ENCODE measurements at regions not wholly inside any gene's neighbourhood (a gene's known extent, or its start where the extent isn't known, plus 50 kb on each side); places are given as distances from the start of the nearest gene placed in this dataset.
"Not testable (repeated sequence)": the region's sequence is repeated elsewhere in the genome, so short reads cannot be mapped to it uniquely, and the experiment has no call there.

DNA sequence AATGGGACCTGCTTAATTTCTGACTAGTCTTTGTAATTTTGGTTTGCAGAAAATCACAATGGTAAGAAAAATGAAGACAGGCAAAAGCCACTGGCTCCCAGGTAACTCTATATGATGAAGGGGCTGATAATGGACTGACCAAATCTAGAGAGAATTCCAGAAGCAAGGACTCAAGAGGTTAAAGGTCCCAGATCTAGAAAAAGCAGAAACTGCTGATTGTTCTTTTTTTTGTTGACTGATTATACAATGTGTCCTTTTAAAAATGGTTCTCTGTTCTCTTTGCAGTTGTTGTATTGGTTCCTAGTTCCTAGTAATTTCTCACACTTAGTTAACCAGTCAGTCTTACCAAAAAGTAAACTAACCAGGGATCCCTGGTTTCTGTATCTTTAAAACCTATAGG is 81.4 kb downstream of the PPIAL4C start:
- H3K4me3 ChIP-seq (ENCODE audit: insufficient read length, low read depth); H3K4me1 ChIP-seq (ENCODE audit: insufficient read depth, insufficient read length); DNase-seq (ENCODE audit: low read depth, low spot score); H3K27me3 ChIP-seq (ENCODE audit: insufficient read depth, insufficient read length); H3K36me3 ChIP-seq (ENCODE audit: insufficient read depth, insufficient read length, low read length); H3K9me3 ChIP-seq (ENCODE audit: insufficient read depth, low read length); H3K9ac ChIP-seq (ENCODE audit: insufficient read length, low read depth): not testable (repeated sequence)

DNA sequence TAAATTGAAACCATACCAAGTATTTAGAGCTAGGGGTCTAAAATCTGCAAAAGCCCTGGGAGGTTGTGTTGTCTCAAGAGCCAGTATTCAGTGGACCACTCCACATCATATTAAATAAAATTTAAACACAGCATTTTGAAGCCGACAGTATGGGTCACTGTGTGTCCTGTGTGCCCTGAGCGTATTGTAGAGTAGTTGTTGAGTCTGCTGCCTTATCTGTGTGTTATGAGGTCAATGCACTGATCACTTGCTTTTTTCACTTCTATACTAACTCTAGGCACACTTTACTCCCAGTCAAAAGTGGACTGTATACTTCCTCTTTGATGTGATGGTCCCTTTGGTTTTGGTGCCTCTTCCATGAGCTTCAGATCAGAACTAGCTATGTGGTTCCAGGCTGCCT is 81.9 kb downstream of the PPIAL4C start:
- H3K9me3 ChIP-seq (ENCODE audit: insufficient read depth, low read length); H3K27me3 ChIP-seq (ENCODE audit: insufficient read depth, insufficient read length); H3K36me3 ChIP-seq (ENCODE audit: insufficient read depth, insufficient read length, low read length); H3K4me3 ChIP-seq (ENCODE audit: insufficient read length, low read depth); H3K4me1 ChIP-seq (ENCODE audit: insufficient read depth, insufficient read length); H3K9ac ChIP-seq (ENCODE audit: insufficient read length, low read depth); DNase-seq (ENCODE audit: low read depth, low spot score): not testable (repeated sequence)

DNA sequence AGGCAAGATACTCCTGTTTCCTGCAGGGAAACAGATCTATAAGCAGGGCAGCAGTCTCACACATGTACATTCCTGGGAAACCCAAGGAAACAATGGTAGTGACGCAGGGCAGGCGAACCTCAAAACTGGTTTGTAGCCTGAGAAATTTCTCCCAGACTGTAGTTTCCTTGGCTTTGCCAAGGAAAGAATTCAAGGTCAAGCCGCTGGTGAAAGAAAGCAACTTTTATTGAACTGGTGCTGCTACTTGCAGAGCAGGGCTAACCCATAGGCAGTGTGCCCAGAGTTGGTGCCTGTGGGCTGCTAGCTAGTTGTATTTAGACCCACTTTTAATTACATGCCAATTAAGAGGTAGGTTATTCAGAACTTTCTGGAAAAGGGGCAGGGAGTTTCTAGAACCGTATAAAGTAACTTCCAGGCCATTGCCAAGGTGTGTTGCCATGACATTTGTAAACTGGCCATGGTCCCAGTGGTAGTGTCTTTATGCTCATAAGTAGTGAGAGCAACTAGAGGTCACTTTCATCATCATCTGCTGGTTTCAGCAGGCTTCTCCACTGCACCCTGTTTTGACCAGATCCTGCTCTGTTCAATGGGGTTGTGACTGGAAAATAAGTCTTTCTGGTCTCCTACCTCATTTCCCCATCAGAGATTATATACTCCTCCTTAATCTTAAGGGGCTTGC is 89.7 kb downstream of the PPIAL4C start:
- not testable (repeated sequence) for H3K4me1 ChIP-seq (ENCODE audit: insufficient read depth, insufficient read length); DNase-seq (ENCODE audit: low read depth, low spot score); H3K9me3 ChIP-seq (ENCODE audit: insufficient read depth, low read length); H3K27me3 ChIP-seq (ENCODE audit: insufficient read depth, insufficient read length); H3K9ac ChIP-seq (ENCODE audit: insufficient read length, low read depth); H3K4me3 ChIP-seq (ENCODE audit: insufficient read length, low read depth); H3K36me3 ChIP-seq (ENCODE audit: insufficient read depth, insufficient read length, low read length)

DNA sequence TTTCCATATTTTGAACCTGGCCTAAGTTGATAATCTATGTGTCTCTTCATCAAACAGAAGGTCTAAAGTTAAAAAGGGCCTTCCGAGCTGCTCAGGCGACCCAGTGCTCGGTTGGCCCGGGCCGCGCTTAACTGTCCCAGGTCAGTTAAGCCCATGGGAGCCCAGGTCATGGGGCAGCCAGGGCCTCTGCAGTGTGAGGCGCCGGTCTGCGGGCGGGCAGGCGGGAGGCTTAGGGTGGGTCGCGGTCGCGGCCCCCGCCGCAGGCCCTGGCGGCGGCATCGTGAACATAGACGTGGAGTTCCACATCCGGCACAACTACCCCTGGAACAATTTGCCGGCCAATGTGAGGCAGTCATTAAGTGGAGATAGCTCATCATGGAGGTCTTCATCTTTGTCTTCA is 91.3 kb downstream of the PPIAL4C start:
- not testable (repeated sequence) for H3K36me3 ChIP-seq (ENCODE audit: insufficient read depth, insufficient read length, low read length); H3K4me1 ChIP-seq (ENCODE audit: insufficient read depth, insufficient read length); H3K9me3 ChIP-seq (ENCODE audit: insufficient read depth, low read length); H3K4me3 ChIP-seq (ENCODE audit: insufficient read length, low read depth); H3K27me3 ChIP-seq (ENCODE audit: insufficient read depth, insufficient read length); DNase-seq (ENCODE audit: low read depth, low spot score); H3K9ac ChIP-seq (ENCODE audit: insufficient read length, low read depth)

DNA sequence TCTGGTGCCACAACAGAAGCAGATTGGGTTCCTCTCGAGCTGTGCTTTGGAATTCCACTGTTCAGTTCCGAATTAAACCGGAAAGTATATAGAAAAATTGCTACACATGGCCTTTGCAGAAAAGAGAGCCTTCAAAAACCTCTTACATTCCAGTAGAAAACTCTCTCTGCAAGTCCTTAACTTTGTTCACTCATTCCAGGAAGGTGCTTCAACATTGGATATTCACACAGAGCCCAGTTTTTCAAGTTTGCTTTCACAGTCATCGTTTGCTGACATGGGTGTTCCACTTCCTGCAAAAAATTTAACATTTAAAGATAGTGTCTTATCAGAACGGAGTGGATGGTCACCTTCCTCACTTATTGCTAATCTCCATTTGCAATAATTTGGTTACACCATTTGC is 93.7 kb downstream of the PPIAL4C start:
- not testable (repeated sequence) for H3K4me3 ChIP-seq (ENCODE audit: insufficient read length, low read depth); H3K36me3 ChIP-seq (ENCODE audit: insufficient read depth, insufficient read length, low read length); H3K9ac ChIP-seq (ENCODE audit: insufficient read length, low read depth); H3K4me1 ChIP-seq (ENCODE audit: insufficient read depth, insufficient read length); H3K27me3 ChIP-seq (ENCODE audit: insufficient read depth, insufficient read length); H3K9me3 ChIP-seq (ENCODE audit: insufficient read depth, low read length); DNase-seq (ENCODE audit: low read depth, low spot score)

DNA sequence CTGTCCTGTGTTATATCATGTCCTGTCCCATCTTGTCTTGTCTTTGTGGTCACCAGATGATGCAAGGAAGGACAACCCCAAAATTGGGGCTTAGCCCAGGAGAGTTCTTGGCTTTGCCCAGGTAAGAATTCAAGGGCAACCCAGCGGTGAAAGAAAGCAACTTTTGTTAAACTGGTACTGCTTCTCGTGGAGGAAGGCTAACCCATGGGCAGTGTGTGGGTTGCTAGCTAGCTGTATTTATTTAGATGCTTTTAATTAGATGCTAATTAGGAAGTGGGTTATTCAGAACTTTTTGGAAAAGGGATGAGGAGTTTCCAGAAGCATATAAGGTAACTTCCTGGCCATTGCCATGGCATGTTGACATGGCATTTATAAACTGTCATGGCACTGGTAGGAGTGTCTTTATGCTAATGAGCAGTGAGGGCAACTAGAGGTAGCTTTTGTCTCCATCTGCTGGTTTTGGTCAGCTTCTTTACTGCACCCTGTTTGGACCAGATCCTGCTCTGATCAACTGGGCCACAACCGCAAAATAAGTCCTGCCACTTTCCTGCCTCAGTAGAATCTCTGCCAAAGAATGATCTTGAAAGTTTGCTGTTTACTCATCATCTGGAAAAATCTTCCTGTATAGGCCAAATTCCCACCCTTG is 95.8 kb upstream of the FCGR1A start:
- DNase-seq (ENCODE audit: low read depth, low spot score); H3K36me3 ChIP-seq (ENCODE audit: insufficient read depth, insufficient read length, low read length); H3K4me1 ChIP-seq (ENCODE audit: insufficient read depth, insufficient read length); H3K4me3 ChIP-seq (ENCODE audit: insufficient read length, low read depth); H3K27me3 ChIP-seq (ENCODE audit: insufficient read depth, insufficient read length); H3K9me3 ChIP-seq (ENCODE audit: insufficient read depth, low read length); H3K9ac ChIP-seq (ENCODE audit: insufficient read length, low read depth): not testable (repeated sequence)

DNA sequence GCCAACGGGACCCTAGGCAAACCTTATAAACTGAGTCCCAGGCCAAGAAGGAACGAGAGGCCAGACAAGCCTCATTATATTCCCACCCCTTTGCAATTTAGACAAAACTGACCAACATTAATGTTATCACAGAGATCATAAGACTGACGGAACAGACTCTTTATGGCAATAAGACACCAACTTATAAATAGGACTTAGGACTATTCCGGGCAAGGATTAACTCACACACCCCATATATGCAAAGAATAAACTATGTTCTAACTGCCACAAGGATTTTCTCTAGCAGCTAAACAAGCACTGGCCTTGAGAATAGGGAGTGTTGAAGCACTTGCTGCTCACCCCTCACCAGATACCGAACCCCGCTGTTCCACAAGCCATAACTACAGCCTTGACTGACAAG is 91.1 kb upstream of the FCGR1A start:
- not testable (repeated sequence) for H3K4me3 ChIP-seq (ENCODE audit: insufficient read length, low read depth); DNase-seq (ENCODE audit: low read depth, low spot score)

DNA sequence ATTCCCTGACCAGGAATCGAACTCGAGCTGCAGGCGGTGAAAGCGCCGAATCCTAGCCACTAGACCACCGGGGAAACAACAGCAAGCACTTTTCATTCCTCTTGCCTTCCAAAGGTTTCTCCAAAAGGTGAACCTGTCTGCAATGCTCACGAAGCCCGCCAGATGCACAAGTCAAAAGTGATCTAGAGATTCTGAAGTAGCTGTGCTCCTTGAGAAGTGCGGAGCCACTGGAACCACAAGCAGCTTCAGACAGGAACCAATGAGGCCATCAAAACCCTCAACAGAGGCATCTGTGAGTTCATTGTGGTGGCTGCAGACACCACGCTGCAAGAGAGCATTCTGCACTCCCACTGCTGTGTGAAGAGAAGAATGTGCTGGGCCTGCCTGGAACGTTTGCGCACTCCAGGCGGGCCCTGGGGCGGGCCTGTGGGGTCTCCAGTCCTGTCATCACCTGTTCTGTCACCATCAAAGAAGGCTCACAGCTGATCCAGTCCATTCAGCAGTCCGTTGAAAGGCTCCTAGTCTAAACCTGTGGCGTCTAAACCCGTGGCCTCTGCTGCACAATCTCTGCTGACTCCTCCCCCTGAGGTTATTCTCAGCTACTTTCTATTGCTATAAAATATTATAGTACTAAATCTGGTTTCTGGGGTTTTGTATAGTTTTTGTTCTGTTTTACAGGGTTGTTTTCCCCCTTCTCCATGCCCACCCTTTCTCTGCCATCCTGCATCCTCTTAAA is 89.5 kb upstream of the FCGR1A start:
- H3K27me3 ChIP-seq (ENCODE audit: insufficient read depth, insufficient read length) = not testable (repeated sequence)

More for the DNA sequence above, 91.1 kb upstream of the FCGR1A start:
- H3K27me3 ChIP-seq (ENCODE audit: insufficient read depth, insufficient read length); H3K36me3 ChIP-seq (ENCODE audit: insufficient read depth, insufficient read length, low read length); H3K9me3 ChIP-seq (ENCODE audit: insufficient read depth, low read length); H3K9ac ChIP-seq (ENCODE audit: insufficient read length, low read depth); H3K4me1 ChIP-seq (ENCODE audit: insufficient read depth, insufficient read length): not testable (repeated sequence)

DNA sequence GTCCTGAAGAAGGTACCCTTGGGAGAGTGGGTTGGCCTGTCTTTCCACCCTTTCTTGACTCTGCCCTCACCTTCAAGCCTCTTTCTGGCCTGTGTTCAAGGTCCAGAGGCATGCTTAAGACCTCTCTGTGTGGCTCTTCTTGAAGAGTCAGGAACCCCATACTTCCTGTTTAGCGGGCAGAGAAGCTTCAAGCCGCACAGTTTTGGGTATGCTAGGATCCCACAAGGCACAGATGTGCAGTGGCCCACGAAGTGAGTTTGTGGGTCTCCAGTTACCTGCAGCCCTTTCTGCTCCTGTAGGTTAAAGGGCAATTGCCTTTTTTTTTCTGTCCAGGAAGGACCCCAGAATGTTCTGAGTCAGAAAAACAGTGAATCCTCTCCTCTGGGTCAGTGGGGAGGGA is 87.4 kb upstream of the FCGR1A start:
- H3K4me1 ChIP-seq (ENCODE audit: insufficient read depth, insufficient read length); DNase-seq (ENCODE audit: low read depth, low spot score); H3K9me3 ChIP-seq (ENCODE audit: insufficient read depth, low read length); H3K27me3 ChIP-seq (ENCODE audit: insufficient read depth, insufficient read length); H3K4me3 ChIP-seq (ENCODE audit: insufficient read length, low read depth); H3K9ac ChIP-seq (ENCODE audit: insufficient read length, low read depth); H3K36me3 ChIP-seq (ENCODE audit: insufficient read depth, insufficient read length, low read length): not testable (repeated sequence)

More for the DNA sequence above, 89.5 kb upstream of the FCGR1A start:
- DNase-seq (ENCODE audit: low read depth, low spot score); H3K4me1 ChIP-seq (ENCODE audit: insufficient read depth, insufficient read length); H3K4me3 ChIP-seq (ENCODE audit: insufficient read length, low read depth); H3K9ac ChIP-seq (ENCODE audit: insufficient read length, low read depth); H3K9me3 ChIP-seq (ENCODE audit: insufficient read depth, low read length); H3K36me3 ChIP-seq (ENCODE audit: insufficient read depth, insufficient read length, low read length): not testable (repeated sequence)

DNA sequence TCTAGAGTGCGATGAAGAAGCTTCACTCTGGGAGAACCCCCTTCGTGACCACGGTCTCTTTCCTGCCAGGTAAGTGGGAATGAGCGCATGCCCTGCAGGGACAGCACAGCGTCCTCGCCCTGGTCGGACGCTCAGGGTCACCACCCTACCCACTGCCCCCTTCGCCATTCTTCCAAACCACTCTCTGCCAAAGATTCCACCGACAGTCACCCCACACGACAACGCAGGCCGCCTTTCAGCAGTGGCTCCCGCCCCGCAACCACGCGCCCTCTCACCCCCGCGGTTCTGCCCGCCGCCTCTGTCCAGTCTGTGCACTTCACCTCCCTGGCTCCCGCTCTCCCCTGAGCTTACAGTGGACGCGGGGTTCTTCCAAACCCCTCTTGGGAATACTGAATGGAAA is 82.3 kb upstream of the FCGR1A start:
- not testable (repeated sequence) for H3K4me1 ChIP-seq (ENCODE audit: insufficient read depth, insufficient read length); H3K36me3 ChIP-seq (ENCODE audit: insufficient read depth, insufficient read length, low read length); DNase-seq (ENCODE audit: low read depth, low spot score); H3K9ac ChIP-seq (ENCODE audit: insufficient read length, low read depth); H3K27me3 ChIP-seq (ENCODE audit: insufficient read depth, insufficient read length); H3K9me3 ChIP-seq (ENCODE audit: insufficient read depth, low read length); H3K4me3 ChIP-seq (ENCODE audit: insufficient read length, low read depth)

DNA sequence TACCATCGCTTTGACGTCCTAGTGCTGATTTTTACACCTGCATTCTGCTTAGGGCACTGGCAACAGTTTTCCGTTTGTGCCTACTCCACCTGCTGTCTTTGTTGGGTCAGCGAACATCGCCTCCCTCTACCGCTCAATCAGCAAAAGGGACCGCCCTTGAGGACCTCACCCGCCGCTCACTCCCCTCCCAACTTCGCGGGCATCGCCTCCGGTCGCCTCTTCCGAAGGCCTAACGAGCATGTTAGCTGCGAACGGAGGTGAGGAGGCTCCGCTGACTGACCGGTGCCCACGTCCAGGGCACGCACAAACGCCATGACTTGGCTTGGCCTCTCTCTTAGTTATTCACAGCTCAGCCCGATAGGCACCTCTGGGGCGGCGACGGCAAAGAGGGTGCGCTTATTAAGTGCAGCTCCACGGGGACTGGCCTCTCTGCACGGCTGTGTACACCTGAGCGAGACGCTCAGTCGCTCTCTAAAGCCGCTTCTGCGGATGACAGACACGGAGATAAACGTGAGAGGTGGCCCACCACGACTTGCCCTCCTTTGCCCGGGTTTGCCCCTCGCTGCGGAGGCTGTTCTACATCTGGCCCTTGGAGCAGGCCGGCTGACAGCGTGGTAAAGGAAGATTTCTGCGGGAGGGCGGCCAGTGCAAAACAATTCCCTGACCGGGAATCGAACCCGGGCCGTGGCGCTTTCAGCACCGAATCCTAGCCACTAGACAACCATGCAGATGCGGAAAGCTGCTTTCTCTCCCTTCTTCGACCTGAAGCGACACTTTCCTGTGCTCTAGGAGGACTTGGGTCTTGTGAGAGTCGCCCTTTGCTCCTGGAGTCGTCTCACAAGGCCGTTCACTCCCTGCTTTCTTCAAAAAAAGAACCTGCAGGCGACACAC is 81.6 kb upstream of the FCGR1A start:
- not testable (repeated sequence) for H3K36me3 ChIP-seq (ENCODE audit: insufficient read depth, insufficient read length, low read length); H3K4me1 ChIP-seq (ENCODE audit: insufficient read depth, insufficient read length); H3K27me3 ChIP-seq (ENCODE audit: insufficient read depth, insufficient read length); H3K4me3 ChIP-seq (ENCODE audit: insufficient read length, low read depth); H3K9ac ChIP-seq (ENCODE audit: insufficient read length, low read depth); DNase-seq (ENCODE audit: low read depth, low spot score); H3K9me3 ChIP-seq (ENCODE audit: insufficient read depth, low read length)
